ENCODE measurements at regions not wholly inside any gene's neighbourhood (a gene's known extent, or its start where the extent isn't known, plus 50 kb on each side); places are given as distances from the start of the nearest gene placed in this dataset.

DNA sequence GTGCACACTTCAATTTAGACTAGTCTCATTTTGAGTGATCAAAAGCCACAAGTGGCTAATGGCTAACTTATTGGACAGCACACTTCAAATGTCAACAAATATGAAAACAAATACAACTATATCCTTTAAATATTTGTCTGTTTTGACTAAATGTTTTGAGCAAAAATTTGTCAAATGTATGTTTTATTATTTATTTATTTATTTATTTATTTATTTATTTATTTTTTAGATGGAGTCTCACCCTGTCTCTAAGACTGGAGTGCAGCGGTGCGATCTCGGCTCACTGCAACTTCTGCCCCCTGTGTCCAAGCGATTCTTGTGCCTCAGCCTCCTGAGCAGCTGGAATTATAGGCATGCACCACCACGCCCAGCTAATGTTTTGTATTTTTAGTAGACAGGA, 1392.1 kb upstream of the WWC1 start:
- TF ChIP-seq POLR2A (IDR thresholded peaks at IDR 0.05; ENCODE audit: low read depth, low read length) (no peak), MYC (IDR thresholded peaks at IDR 0.05; ENCODE audit: insufficient read depth, insufficient read length, insufficient replicate concordance, low read length, severe bottlenecking) (no peak), CREB1 (IDR thresholded peaks at IDR 0.05; ENCODE audit: low read depth) (no peak), RAD51 (IDR thresholded peaks at IDR 0.05) (no peak), MAX (IDR thresholded peaks at IDR 0.05; ENCODE audit: low read depth, low read length) (no peak), TAF1 (IDR thresholded peaks at IDR 0.05; ENCODE audit: borderline replicate concordance, low read depth, low read length) (no peak), CEBPB (IDR thresholded peaks at IDR 0.05; ENCODE audit: borderline replicate concordance in 1 of 2, low read depth in 2 of 2, low read length in 2 of 2) (no peak), SUPT20H (IDR thresholded peaks at IDR 0.05; ENCODE audit: borderline replicate concordance, control insufficient read depth, low read depth, low read length) (no peak), EZH2 (IDR thresholded peaks at IDR 0.05; ENCODE audit: borderline replicate concordance, control insufficient read depth, low read depth, low read length) (no peak), MEF2B (IDR thresholded peaks at IDR 0.05; ENCODE audit: partially characterized antibody, poor library complexity, severe bottlenecking) (no peak), ATF2 (IDR thresholded peaks at IDR 0.05; ENCODE audit: low read length) (no peak)
- TF ChIP-seq, protein P1, sequence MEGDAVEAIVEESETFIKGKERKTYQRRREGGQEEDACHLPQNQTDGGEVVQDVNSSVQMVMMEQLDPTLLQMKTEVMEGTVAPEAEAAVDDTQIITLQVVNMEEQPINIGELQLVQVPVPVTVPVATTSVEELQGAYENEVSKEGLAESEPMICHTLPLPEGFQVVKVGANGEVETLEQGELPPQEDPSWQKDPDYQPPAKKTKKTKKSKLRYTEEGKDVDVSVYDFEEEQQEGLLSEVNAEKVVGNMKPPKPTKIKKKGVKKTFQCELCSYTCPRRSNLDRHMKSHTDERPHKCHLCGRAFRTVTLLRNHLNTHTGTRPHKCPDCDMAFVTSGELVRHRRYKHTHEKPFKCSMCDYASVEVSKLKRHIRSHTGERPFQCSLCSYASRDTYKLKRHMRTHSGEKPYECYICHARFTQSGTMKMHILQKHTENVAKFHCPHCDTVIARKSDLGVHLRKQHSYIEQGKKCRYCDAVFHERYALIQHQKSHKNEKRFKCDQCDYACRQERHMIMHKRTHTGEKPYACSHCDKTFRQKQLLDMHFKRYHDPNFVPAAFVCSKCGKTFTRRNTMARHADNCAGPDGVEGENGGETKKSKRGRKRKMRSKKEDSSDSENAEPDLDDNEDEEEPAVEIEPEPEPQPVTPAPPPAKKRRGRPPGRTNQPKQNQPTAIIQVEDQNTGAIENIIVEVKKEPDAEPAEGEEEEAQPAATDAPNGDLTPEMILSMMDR (IDR thresholded peaks at IDR 0.05 in 2 of 3, conservative IDR thresholded peaks at IDR 0.05 in 1 of 3; ENCODE audit: control insufficient read depth in 2 of 3, extremely low read depth in 1 of 3, insufficient read depth in 1 of 3, low read depth in 3 of 3, low read length in 3 of 3), result no peak

Measured in GM12878 (cell line).